Breast epithelium (tissue), 4 donors: ENCODE measurements at regions not wholly inside any gene's neighbourhood (a gene's known extent, or its start where the extent isn't known, plus 50 kb on each side); places are given as distances from the start of the nearest gene placed in this dataset.

Source experiments
- DNase-seq, 2 donors: peaks; one replicate each; pipeline ENCODE4 v3.0.0-alpha.2; 2019; ENCODE audit warnings: low spot score in 2 of 2
- H3K27ac ChIP-seq, 2 donors: fragments of 200-600 bp; sonication (generic) in 1 of 2; one replicate each; pipeline ENCODE4 v1.5.1; 2016 to 2019; ENCODE audit warnings: mild to moderate bottlenecking in 1 of 2
- H3K27me3 ChIP-seq, 2 donors: fragments of 200-600 bp; sonication (generic) in 1 of 2; one replicate each; pipeline versions ENCODE4 v1.5.1 to v1.6.0; 2017 to 2019; ENCODE audit warnings: control low read depth in 1 of 2, mild to moderate bottlenecking in 1 of 2
- H3K36me3 ChIP-seq: fragments of 200-600 bp; one replicate; pipeline ENCODE4 v1.5.1; 2019
- H3K4me1 ChIP-seq, 2 donors: fragments of 200-600 bp; sonication (generic); one replicate each; pipeline ENCODE4 v1.5.1; 2016 to 2019; ENCODE audit warnings: control low read depth in 1 of 2
- H3K4me3 ChIP-seq, 3 donors: fragments of 200-600 bp; sonication (generic); 1 replicate in 2 of 3; 2 replicates in 1 of 3; pipeline ENCODE4 v1.5.1; 2016 to 2019; ENCODE audit warnings: mild to moderate bottlenecking in 3 of 3, moderate library complexity in 2 of 3
- H3K9me3 ChIP-seq, 2 donors: fragments of 200-600 bp; sonication (generic) in 1 of 2; one replicate each; pipeline ENCODE4 v1.5.1; 2016 to 2019; ENCODE audit warnings: control low read depth in 1 of 2
- POLR2A ChIP-seq: fragments of 450-650 bp; IDR thresholded peaks from one replicate; pipeline ENCODE4 v1.6.1; 2016; ENCODE audit warnings: antibody characterized with exemption, mild to moderate bottlenecking, moderate library complexity
- POLR2AphosphoS5 ChIP-seq, 3 donors: sonication (generic); formaldehyde crosslinking; IDR thresholded peaks; one replicate each; pipeline ENCODE4 v1.6.1; 2017; ENCODE audit warnings: antibody characterized with exemption in 3 of 3
- intact Hi-C: fragments of 100-400 bp; cut with DNase I; formaldehyde crosslinking; loops from one replicate; pipeline ENCODE4 v1.15.1; 2023; ENCODE audit warnings: low total_unique reads
- TF ChIP-seq, protein P1 (sequence below), 3 donors: fragments of 450-650 bp; IDR thresholded peaks; one replicate each; pipeline ENCODE4 v1.5.1; 2016 to 2017; ENCODE audit warnings: antibody characterized with exemption in 3 of 3, mild to moderate bottlenecking in 3 of 3, moderate library complexity in 3 of 3

GRCh38 chr1:244242446-244242845 lies 191.4 kb downstream of the ZBTB18 start:
- Histone ChIP-seq H3K27ac (no peak overlapping the region), H3K4me3 (no peak overlapping the region), H3K4me1 (no peaks in the 10 kb centered on the region), H3K27me3 (no peaks in the 10 kb centered on the region), H3K9me3 (no peaks in the 10 kb centered on the region), H3K36me3 (no peaks in the 10 kb centered on the region)
- intact Hi-C loops: no loop called here
- TF ChIP-seq POLR2AphosphoS5 (IDR thresholded peaks at IDR 0.05) (no peak), POLR2A (no peak)
- TF ChIP-seq, protein P1, sequence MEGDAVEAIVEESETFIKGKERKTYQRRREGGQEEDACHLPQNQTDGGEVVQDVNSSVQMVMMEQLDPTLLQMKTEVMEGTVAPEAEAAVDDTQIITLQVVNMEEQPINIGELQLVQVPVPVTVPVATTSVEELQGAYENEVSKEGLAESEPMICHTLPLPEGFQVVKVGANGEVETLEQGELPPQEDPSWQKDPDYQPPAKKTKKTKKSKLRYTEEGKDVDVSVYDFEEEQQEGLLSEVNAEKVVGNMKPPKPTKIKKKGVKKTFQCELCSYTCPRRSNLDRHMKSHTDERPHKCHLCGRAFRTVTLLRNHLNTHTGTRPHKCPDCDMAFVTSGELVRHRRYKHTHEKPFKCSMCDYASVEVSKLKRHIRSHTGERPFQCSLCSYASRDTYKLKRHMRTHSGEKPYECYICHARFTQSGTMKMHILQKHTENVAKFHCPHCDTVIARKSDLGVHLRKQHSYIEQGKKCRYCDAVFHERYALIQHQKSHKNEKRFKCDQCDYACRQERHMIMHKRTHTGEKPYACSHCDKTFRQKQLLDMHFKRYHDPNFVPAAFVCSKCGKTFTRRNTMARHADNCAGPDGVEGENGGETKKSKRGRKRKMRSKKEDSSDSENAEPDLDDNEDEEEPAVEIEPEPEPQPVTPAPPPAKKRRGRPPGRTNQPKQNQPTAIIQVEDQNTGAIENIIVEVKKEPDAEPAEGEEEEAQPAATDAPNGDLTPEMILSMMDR (IDR thresholded peaks at IDR 0.05): no peak
- DNase-seq: no peak

DNA sequence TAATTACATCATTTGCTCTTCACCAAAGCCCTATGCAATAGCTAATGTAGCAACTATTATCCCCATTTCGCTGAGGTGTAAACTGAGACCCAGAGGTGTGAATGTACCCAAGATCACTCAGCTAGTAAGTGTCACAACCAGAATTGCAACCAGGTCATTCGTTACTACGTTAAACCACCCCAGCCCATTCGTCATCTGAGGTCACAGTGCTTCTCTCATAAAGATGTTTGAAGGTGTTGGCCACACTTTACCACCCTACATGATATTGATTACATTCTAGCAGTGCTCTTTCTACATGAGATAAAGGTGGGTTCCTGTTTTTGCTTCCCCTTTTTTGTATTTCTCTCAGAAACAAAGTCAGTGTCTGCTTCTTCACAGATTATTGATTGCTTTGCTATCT lies 195.3 kb downstream of the ZBTB18 start:
- H3K27me3 ChIP-seq: no peaks in the 10 kb centered on the region
- intact Hi-C loops: no loop called here
- no peak for TF ChIP-seq POLR2A
- TF ChIP-seq POLR2AphosphoS5 (IDR thresholded peaks at IDR 0.05): no peak
- TF ChIP-seq, protein P1 (IDR thresholded peaks at IDR 0.05): no peak
- no peaks in the 10 kb centered on the region for H3K9me3 ChIP-seq
- H3K4me1 ChIP-seq: no peaks in the 10 kb centered on the region
- no peak for DNase-seq
- no peak overlapping the region for H3K4me3 ChIP-seq
- H3K27ac ChIP-seq: no peak overlapping the region
- H3K36me3 ChIP-seq: no peaks in the 10 kb centered on the region

DNA sequence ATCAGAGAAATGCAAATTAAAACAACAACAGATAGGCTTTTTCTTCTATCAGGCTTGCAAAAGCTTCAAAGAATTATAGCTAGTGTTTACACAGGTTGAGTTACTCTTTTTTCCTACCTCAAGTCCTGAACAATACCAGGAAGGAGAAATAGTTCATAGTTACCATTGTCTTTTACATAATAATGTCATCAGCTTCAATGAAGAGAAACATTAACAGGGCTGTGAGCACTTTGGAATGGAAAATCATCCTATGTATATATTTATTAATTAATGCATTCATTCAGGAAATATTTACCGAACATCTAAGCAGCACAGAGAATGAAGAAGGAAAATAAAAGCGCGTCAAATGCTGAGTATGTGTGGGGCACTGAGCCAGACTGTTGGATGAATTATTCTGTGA lies 197.3 kb downstream of the ZBTB18 start:
- intact Hi-C loops: no loop called here
- Histone ChIP-seq H3K4me3 (no peak overlapping the region), H3K4me1 (no peaks in the 10 kb centered on the region), H3K9me3 (no peaks in the 10 kb centered on the region), H3K36me3 (no peaks in the 10 kb centered on the region), H3K27ac (no peak overlapping the region), H3K27me3 (no peaks in the 10 kb centered on the region)
- DNase-seq: no peak
- TF ChIP-seq POLR2A: no peak

DNA sequence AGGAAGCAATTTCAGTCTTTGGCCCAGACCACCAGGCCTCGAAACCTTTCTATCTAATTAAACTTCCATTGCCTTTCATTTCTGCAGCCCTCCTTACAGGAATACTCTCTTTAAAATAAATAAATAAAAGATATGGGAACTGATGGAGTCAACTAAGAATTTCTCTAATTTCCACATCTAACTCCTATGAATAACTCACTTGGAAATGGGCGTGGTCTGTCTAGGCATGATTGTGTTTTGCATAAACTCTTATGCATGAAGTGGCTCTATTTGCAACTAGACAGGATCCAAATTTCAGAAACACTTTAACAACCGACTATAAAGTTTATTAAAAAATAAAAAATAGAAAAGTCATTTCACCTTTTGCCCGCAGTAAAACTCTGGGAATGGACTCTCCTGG lies 199.5 kb downstream of the ADSS2 start:
- no peak overlapping the region for H3K27ac ChIP-seq
- DNase-seq: no peak
- no peaks in the 10 kb centered on the region for H3K9me3 ChIP-seq
- H3K4me3 ChIP-seq: no peak overlapping the region
- intact Hi-C loops: no loop called here
- H3K27me3 ChIP-seq: no peaks in the 10 kb centered on the region
- no peaks in the 10 kb centered on the region for H3K36me3 ChIP-seq
- TF ChIP-seq POLR2AphosphoS5 (IDR thresholded peaks at IDR 0.05) (no peak), POLR2A (no peak)
- TF ChIP-seq, protein P1 (IDR thresholded peaks at IDR 0.05): no peak
- no peaks in the 10 kb centered on the region for H3K4me1 ChIP-seq

GRCh38 chr1:244254467-244254866 lies 197.2 kb downstream of the ADSS2 start:
- H3K27ac ChIP-seq: peak overlapping the region in 1 of 2 donors; percentile 55

More at GRCh38 chr1:244254467-244254866, 197.2 kb downstream of the ADSS2 start:
- intact Hi-C loops: no loop called here
- peaks cover 0 to 3% of the 10 kb centered on the region in 2 donors for H3K27me3 ChIP-seq
- H3K4me1 ChIP-seq: no peaks in the 10 kb centered on the region
- H3K9me3 ChIP-seq: no peaks in the 10 kb centered on the region
- TF ChIP-seq POLR2AphosphoS5 (IDR thresholded peaks at IDR 0.05) (no peak), POLR2A (no peak)
- TF ChIP-seq, protein P1 (IDR thresholded peaks at IDR 0.05): no peak
- no peak for DNase-seq
- H3K36me3 ChIP-seq: no peaks in the 10 kb centered on the region
- no peak overlapping the region for H3K4me3 ChIP-seq
